NCI-H2081 treated with DMSO at 0.1 percent for 48 hours (cell line): ENCODE measurements at regions not wholly inside any gene's neighbourhood (a gene's known extent, or its start where the extent isn't known, plus 50 kb on each side); places are given as distances from the start of the nearest gene placed in this dataset.
"Not testable (repeated sequence)": the region's sequence is repeated elsewhere in the genome, so short reads cannot be mapped to it uniquely, and the experiment has no call there.

Source experiments
- DNase-seq: peaks from one replicate; lab custom pipeline; 2025; lab: John Stamatoyannopoulos, UW

GRCh38 chr9:93879662-93880407 is 75.3 kb downstream of the BARX1 start:
- not testable (repeated sequence) for DNase-seq

GRCh38 chr9:93875330-93875729 is 79.8 kb downstream of the BARX1 start:
- no peak for DNase-seq

GRCh38 chr9:93874242-93874641 is 80.9 kb downstream of the BARX1 start:
- DNase-seq: no peak

- no peak for DNase-seq
Measured at GRCh38 chr9:93871286-93871685, 83.9 kb downstream of the BARX1 start.

- DNase-seq: no peak
Measured at GRCh38 chr9:93869863-93870262, 85.3 kb downstream of the BARX1 start.

GRCh38 chr9:93869088-93869487 is 86.1 kb downstream of the BARX1 start:
- no peak for DNase-seq

GRCh38 chr9:93865716-93866115 is 89.4 kb downstream of the BARX1 start:
- no peak for DNase-seq

GRCh38 chr9:93865245-93865644 is 89.9 kb downstream of the BARX1 start:
- no peak for DNase-seq

GRCh38 chr9:93864840-93865239 is 90.3 kb downstream of the BARX1 start:
- DNase-seq: no peak

GRCh38 chr9:93864032-93864431 is 91.1 kb downstream of the BARX1 start:
- no peak for DNase-seq

- no peak for DNase-seq
Measured at GRCh38 chr9:93862877-93863545, 92.1 kb downstream of the BARX1 start.

- no peak for DNase-seq
Measured at GRCh38 chr9:93861736-93862358, 93.3 kb downstream of the BARX1 start.

- no peak for DNase-seq
Measured at GRCh38 chr9:93860694-93861658, 94.2 kb downstream of the BARX1 start.

GRCh38 chr9:93859431-93860215 is 95.5 kb downstream of the BARX1 start:
- no peak for DNase-seq

GRCh38 chr9:93857528-93857927 is 97.6 kb downstream of the BARX1 start:
- DNase-seq: no peak

- DNase-seq: no peak
Measured at GRCh38 chr9:93852728-93853127, 102.4 kb downstream of the BARX1 start.

- DNase-seq: no peak
Measured at GRCh38 chr9:93846349-93846748, 108.8 kb downstream of the BARX1 start.

- no peak for DNase-seq
Measured at GRCh38 chr9:93843396-93843795, 111.8 kb downstream of the BARX1 start.

- no peak for DNase-seq
Measured at GRCh38 chr9:93830606-93831005, 124.5 kb downstream of the BARX1 start.

GRCh38 chr9:93830012-93830596 is 125.1 kb downstream of the BARX1 start:
- no peak for DNase-seq
